ENCODE measurements at regions not wholly inside any gene's neighbourhood (a gene's known extent, or its start where the extent isn't known, plus 50 kb on each side); places are given as distances from the start of the nearest gene placed in this dataset.
A peak's percentile ranks its signal among the peaks of the same experiment; 100 is the strongest.

GRCh38 chr1:182198006-182198605 is 136.6 kb upstream of the ZNF648 start:
- no peak overlapping the region for H3K27ac ChIP-seq (replicated peaks)
- DNase-seq (ENCODE audit: low read depth in 1 of 2, low spot score in 1 of 2) = peak in 1 of 2 experiments; percentile 21
- no peaks in the 10 kb centered on the region for H3K27me3 ChIP-seq (ENCODE audit: insufficient read depth, poor library complexity, severe bottlenecking)
- H3K4me3 ChIP-seq (replicated peaks; ENCODE audit: insufficient read depth, low read length) = no peak overlapping the region
- TF ChIP-seq, protein P1, sequence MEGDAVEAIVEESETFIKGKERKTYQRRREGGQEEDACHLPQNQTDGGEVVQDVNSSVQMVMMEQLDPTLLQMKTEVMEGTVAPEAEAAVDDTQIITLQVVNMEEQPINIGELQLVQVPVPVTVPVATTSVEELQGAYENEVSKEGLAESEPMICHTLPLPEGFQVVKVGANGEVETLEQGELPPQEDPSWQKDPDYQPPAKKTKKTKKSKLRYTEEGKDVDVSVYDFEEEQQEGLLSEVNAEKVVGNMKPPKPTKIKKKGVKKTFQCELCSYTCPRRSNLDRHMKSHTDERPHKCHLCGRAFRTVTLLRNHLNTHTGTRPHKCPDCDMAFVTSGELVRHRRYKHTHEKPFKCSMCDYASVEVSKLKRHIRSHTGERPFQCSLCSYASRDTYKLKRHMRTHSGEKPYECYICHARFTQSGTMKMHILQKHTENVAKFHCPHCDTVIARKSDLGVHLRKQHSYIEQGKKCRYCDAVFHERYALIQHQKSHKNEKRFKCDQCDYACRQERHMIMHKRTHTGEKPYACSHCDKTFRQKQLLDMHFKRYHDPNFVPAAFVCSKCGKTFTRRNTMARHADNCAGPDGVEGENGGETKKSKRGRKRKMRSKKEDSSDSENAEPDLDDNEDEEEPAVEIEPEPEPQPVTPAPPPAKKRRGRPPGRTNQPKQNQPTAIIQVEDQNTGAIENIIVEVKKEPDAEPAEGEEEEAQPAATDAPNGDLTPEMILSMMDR (IDR thresholded peaks at IDR 0.05; ENCODE audit: insufficient read depth, low read length) = no peak
- no peak for TF ChIP-seq POLR2AphosphoS5 (IDR thresholded peaks at IDR 0.05; ENCODE audit: low read depth)
- TF ChIP-seq SPI1 (IDR thresholded peaks at IDR 0.05; ENCODE audit: borderline replicate concordance, low read depth) = no peak
- no peak for TF ChIP-seq GABPA (IDR thresholded peaks at IDR 0.05; ENCODE audit: low read depth)
- TF ChIP-seq, protein P2, sequence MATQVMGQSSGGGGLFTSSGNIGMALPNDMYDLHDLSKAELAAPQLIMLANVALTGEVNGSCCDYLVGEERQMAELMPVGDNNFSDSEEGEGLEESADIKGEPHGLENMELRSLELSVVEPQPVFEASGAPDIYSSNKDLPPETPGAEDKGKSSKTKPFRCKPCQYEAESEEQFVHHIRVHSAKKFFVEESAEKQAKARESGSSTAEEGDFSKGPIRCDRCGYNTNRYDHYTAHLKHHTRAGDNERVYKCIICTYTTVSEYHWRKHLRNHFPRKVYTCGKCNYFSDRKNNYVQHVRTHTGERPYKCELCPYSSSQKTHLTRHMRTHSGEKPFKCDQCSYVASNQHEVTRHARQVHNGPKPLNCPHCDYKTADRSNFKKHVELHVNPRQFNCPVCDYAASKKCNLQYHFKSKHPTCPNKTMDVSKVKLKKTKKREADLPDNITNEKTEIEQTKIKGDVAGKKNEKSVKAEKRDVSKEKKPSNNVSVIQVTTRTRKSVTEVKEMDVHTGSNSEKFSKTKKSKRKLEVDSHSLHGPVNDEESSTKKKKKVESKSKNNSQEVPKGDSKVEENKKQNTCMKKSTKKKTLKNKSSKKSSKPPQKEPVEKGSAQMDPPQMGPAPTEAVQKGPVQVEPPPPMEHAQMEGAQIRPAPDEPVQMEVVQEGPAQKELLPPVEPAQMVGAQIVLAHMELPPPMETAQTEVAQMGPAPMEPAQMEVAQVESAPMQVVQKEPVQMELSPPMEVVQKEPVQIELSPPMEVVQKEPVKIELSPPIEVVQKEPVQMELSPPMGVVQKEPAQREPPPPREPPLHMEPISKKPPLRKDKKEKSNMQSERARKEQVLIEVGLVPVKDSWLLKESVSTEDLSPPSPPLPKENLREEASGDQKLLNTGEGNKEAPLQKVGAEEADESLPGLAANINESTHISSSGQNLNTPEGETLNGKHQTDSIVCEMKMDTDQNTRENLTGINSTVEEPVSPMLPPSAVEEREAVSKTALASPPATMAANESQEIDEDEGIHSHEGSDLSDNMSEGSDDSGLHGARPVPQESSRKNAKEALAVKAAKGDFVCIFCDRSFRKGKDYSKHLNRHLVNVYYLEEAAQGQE (IDR thresholded peaks at IDR 0.05; ENCODE audit: insufficient replicate concordance, low read depth) = no peak

DNA sequence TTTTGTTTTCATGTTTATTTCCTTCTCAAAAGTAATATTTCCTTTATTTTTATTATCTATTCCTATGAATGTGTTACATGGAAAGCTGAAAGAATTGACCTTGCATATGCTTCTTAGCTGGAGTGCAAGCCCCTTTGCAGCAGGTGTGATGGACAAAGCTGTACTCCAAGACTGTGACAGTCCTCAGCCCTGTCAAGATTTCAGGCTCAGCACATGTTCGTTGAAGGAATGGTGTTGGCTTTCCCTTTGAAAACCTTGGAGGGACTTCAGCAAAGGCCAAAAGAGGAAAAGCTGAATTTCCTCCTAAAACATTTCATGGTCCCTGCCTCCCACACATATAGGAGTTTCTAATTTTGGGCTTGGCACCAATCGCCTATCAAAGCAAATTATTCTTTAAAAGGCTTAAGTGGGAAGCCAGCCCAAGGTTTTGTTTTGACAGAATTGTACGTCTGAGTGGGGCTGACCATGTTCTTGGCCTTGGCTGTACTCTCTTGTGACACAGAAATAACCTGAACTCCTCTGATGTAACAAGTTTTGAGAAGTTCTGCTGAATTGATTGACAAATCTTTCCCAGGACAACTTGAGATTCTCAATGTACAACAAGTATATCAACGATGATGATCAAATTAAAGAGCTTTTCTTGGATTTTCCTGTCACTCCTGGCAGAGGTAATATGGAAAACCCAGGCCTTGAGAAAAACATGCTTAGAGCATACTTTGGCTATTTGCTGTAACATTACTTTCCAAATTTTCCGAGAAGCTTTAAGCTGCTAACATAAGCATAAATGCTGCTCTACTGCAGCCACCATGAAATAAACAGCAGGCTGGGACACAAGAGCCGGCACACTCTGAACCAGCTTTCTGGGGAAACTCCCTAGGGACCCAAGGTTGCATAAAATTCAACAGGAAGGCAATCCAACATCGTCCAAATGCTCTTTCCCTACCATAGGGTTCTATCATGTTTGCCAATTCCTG is 135.7 kb upstream of the ZNF648 start:
- no peak for TF ChIP-seq POLR2AphosphoS5 (IDR thresholded peaks at IDR 0.05; ENCODE audit: low read depth)
- no peak for TF ChIP-seq GABPA (IDR thresholded peaks at IDR 0.05; ENCODE audit: low read depth)
- TF ChIP-seq, protein P2 (IDR thresholded peaks at IDR 0.05; ENCODE audit: insufficient replicate concordance, low read depth) = no peak
- TF ChIP-seq, protein P1 (IDR thresholded peaks at IDR 0.05; ENCODE audit: insufficient read depth, low read length) = no peak
- TF ChIP-seq SPI1 (IDR thresholded peaks at IDR 0.05; ENCODE audit: borderline replicate concordance, low read depth) = no peak
- Histone ChIP-seq H3K27me3 (ENCODE audit: insufficient read depth, poor library complexity, severe bottlenecking) (no peaks in the 10 kb centered on the region), H3K27ac (replicated peaks) (no peak overlapping the region; the same call in 1 of the 2 replicates), H3K4me3 (replicated peaks; ENCODE audit: insufficient read depth, low read length) (no peak overlapping the region)
- peak in 1 of 2 experiments; percentile 28 for DNase-seq (ENCODE audit: low read depth in 1 of 2, low spot score in 1 of 2)

DNA sequence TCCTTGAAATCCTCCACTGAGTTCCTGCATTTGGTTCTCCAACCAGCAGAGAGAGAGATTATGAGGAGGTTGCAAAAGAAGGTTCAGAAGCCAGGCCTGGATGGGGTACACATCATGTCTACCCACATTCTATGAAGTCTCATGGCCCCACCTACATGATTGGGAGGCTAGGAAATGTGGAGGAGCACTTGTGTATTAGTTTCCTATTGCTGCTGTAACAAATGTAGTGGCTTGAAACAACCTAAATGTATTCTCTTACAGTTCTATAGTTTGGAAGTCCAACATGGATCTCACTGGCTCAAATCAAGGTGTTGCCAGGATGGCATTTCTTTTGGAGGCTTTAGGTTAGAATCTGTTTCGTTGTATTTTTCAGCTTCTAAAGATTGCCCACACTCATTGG is 134.2 kb upstream of the ZNF648 start:
- TF ChIP-seq GABPA (IDR thresholded peaks at IDR 0.05; ENCODE audit: low read depth) (no peak), SPI1 (IDR thresholded peaks at IDR 0.05; ENCODE audit: borderline replicate concordance, low read depth) (no peak), POLR2AphosphoS5 (IDR thresholded peaks at IDR 0.05; ENCODE audit: low read depth) (no peak)
- TF ChIP-seq, protein P2 (IDR thresholded peaks at IDR 0.05; ENCODE audit: insufficient replicate concordance, low read depth) = no peak
- TF ChIP-seq, protein P1 (IDR thresholded peaks at IDR 0.05; ENCODE audit: insufficient read depth, low read length) = no peak
- DNase-seq (ENCODE audit: low read depth in 1 of 2, low spot score in 1 of 2) = no peak
- no peak overlapping the region for H3K4me3 ChIP-seq (replicated peaks; ENCODE audit: insufficient read depth, low read length)
- H3K27ac ChIP-seq (replicated peaks) = no peak overlapping the region
- H3K27me3 ChIP-seq (ENCODE audit: insufficient read depth, poor library complexity, severe bottlenecking) = no peaks in the 10 kb centered on the region
